ENCODE measurements at regions not wholly inside any gene's neighbourhood (a gene's known extent, or its start where the extent isn't known, plus 50 kb on each side); places are given as distances from the start of the nearest gene placed in this dataset.

- intact Hi-C loops (cut with DNase I; ENCODE audit: low total_unique reads): no loop called here
- no peak overlapping the region for H3K27ac ChIP-seq
- no peaks in the 10 kb centered on the region for H3K4me1 ChIP-seq
- TF ChIP-seq CTCF (IDR thresholded peaks at IDR 0.05): no peak
- no peaks in the 10 kb centered on the region for H3K27me3 ChIP-seq
- H3K36me3 ChIP-seq: no peaks in the 10 kb centered on the region
- no peaks in the 10 kb centered on the region for H3K9me3 ChIP-seq
- H3K4me3 ChIP-seq: no peak overlapping the region
- no peak for DNase-seq
Observed at GRCh38 chr2:5064687-5065086, 627.5 kb upstream of the SOX11 start.

GRCh38 chr2:5067816-5068215 is 624.4 kb upstream of the SOX11 start:
- TF ChIP-seq CTCF (IDR thresholded peaks at IDR 0.05): no peak
- Histone ChIP-seq H3K36me3 (no peaks in the 10 kb centered on the region), H3K27ac (no peak overlapping the region), H3K27me3 (no peaks in the 10 kb centered on the region), H3K4me3 (no peak overlapping the region), H3K9me3 (no peaks in the 10 kb centered on the region), H3K4me1 (no peaks in the 10 kb centered on the region)
- DNase-seq: no peak
- intact Hi-C loops (cut with DNase I; ENCODE audit: low total_unique reads): no loop called here

GRCh38 chr2:5070257-5070656 is 621.9 kb upstream of the SOX11 start:
- no peak overlapping the region for H3K27ac ChIP-seq
- no peak overlapping the region for H3K4me3 ChIP-seq
- intact Hi-C loops (cut with DNase I; ENCODE audit: low total_unique reads): loop anchor here (5.0 kb wide), 1 partner anchor 1248 kb away; no protein-coding TSS in a partner anchor
- H3K9me3 ChIP-seq: no peaks in the 10 kb centered on the region
- H3K36me3 ChIP-seq: no peaks in the 10 kb centered on the region
- no peaks in the 10 kb centered on the region for H3K4me1 ChIP-seq
- no peak for TF ChIP-seq CTCF (IDR thresholded peaks at IDR 0.05)
- no peak for DNase-seq
- H3K27me3 ChIP-seq: no peaks in the 10 kb centered on the region

- no peak overlapping the region for H3K27ac ChIP-seq
- DNase-seq: no peak
- no peaks in the 10 kb centered on the region for H3K36me3 ChIP-seq
- TF ChIP-seq CTCF (IDR thresholded peaks at IDR 0.05): no peak
- intact Hi-C loops (cut with DNase I; ENCODE audit: low total_unique reads): loop anchor here (5.0 kb wide), 1 partner anchor 1252 kb away; no protein-coding TSS in a partner anchor
- no peaks in the 10 kb centered on the region for H3K4me1 ChIP-seq
- no peak overlapping the region for H3K4me3 ChIP-seq
- H3K9me3 ChIP-seq: no peaks in the 10 kb centered on the region
- H3K27me3 ChIP-seq: no peaks in the 10 kb centered on the region
Observed at GRCh38 chr2:5074733-5075132, 617.5 kb upstream of the SOX11 start.

- Histone ChIP-seq H3K4me1 (no peaks in the 10 kb centered on the region), H3K36me3 (no peaks in the 10 kb centered on the region), H3K27me3 (no peaks in the 10 kb centered on the region), H3K27ac (no peak overlapping the region), H3K9me3 (no peaks in the 10 kb centered on the region), H3K4me3 (no peak overlapping the region)
- DNase-seq: no peak
- intact Hi-C loops (cut with DNase I; ENCODE audit: low total_unique reads): no loop called here
- no peak for TF ChIP-seq CTCF (IDR thresholded peaks at IDR 0.05)
Observed at GRCh38 chr2:5076599-5076998, 615.6 kb upstream of the SOX11 start.

- no peak for TF ChIP-seq CTCF (IDR thresholded peaks at IDR 0.05)
- Histone ChIP-seq H3K36me3 (no peaks in the 10 kb centered on the region), H3K27me3 (no peaks in the 10 kb centered on the region), H3K9me3 (no peaks in the 10 kb centered on the region), H3K27ac (no peak overlapping the region), H3K4me3 (no peak overlapping the region), H3K4me1 (no peaks in the 10 kb centered on the region)
- no peak for DNase-seq
- intact Hi-C loops (cut with DNase I; ENCODE audit: low total_unique reads): no loop called here
Observed at GRCh38 chr2:5077479-5078089, 614.6 kb upstream of the SOX11 start.
